PC-3 (cell line): ENCODE measurements at regions not wholly inside any gene's neighbourhood (a gene's known extent, or its start where the extent isn't known, plus 50 kb on each side); places are given as distances from the start of the nearest gene placed in this dataset.

Source experiments
- ATAC-seq: fragments of 200-7000 bp; cut with Tn5 transposase; 2 replicates; pipeline ENCODE4 v1.9.1; 2020; ENCODE audit warnings: mild to moderate bottlenecking, moderate library complexity
- BruUV-seq: library from RNA; stranded (reverse); fragments of 400-500 nt; replicated peaks from 2 replicates; lab custom pipeline; 2021; lab: Mats Ljungman, UMichigan
- CTCF ChIA-PET: fragments of 300-600 bp; sonication (Branson Sonifier 250); formaldehyde crosslinking; loops from one replicate; lab custom pipeline; 2022; ENCODE audit warnings: antibody characterized with exemption; lab: Charles Lee
- POLR2A ChIA-PET: fragments of 300-600 bp; sonication (Branson Sonifier 250); formaldehyde crosslinking; loops from one replicate; lab custom pipeline; 2022; ENCODE audit warnings: antibody characterized with exemption; ENCODE audit not compliant: unreplicated experiment; lab: Charles Lee
- DNase-seq: peaks from one replicate; pipeline ENCODE4 v3.0.0-alpha.2; 2015
- H2AFZ ChIP-seq: fragments of 300-600 bp; sonication (generic); 2 replicates; pipeline ENCODE4 v1.6.0; 2016; ENCODE audit warnings: antibody characterized with exemption, low read length
- H3F3A ChIP-seq: fragments of 300-600 bp; sonication (generic); one replicate; pipeline ENCODE4 v1.6.0; 2017; ENCODE audit warnings: antibody characterized with exemption, low read length, control low read depth, mild to moderate bottlenecking; ENCODE audit not compliant: unreplicated experiment
- H3K27ac ChIP-seq: fragments of 300-600 bp; sonication (generic); 2 replicates; pipeline ENCODE4 v1.5.1; 2016; ENCODE audit warnings: mild to moderate bottlenecking, low read length
- H3K27me3 ChIP-seq: fragments of 300-600 bp; sonication (generic); 2 replicates; pipeline ENCODE4 v1.6.1; 2016; ENCODE audit warnings: low read length, mixed read lengths
- H3K36me3 ChIP-seq: fragments of 300-600 bp; sonication (generic); 2 replicates; pipeline ENCODE4 v1.6.1; 2016; ENCODE audit warnings: low read depth, mixed run types, low read length, mixed read lengths
- H3K4me1 ChIP-seq: fragments of 300-600 bp; sonication (generic); 2 replicates; pipeline ENCODE4 v1.5.1; 2016; ENCODE audit warnings: low read length; ENCODE audit not compliant: insufficient read depth
- H3K4me2 ChIP-seq: fragments of 300-600 bp; sonication (generic); 2 replicates; pipeline ENCODE4 v1.6.0; 2016; ENCODE audit warnings: low read length
- H3K4me3 ChIP-seq: fragments of 300-600 bp; sonication (generic); 2 replicates; pipeline ENCODE4 v1.5.1; 2016; ENCODE audit warnings: mild to moderate bottlenecking, low read length, mixed read lengths
- H3K79me2 ChIP-seq: fragments of 300-600 bp; sonication (generic); 2 replicates; pipeline ENCODE4 v1.6.1; 2017; ENCODE audit warnings: low read length, mixed read lengths
- H3K9ac ChIP-seq: fragments of 300-600 bp; sonication (generic); 2 replicates; pipeline ENCODE4 v1.6.0; 2016; ENCODE audit warnings: mild to moderate bottlenecking, low read length
- H3K9me2 ChIP-seq: fragments of 300-600 bp; sonication (generic); replicated peaks from 2 replicates; pipeline ENCODE4 v1.6.1; 2016; ENCODE audit warnings: mixed run types, low read length, mixed read lengths
- H3K9me3 ChIP-seq: fragments of 300-600 bp; sonication (generic); 2 replicates; pipeline ENCODE4 v1.6.1; 2016; ENCODE audit warnings: low read length, mixed read lengths
- H4K20me1 ChIP-seq: fragments of 300-600 bp; sonication (generic); 2 replicates; pipeline ENCODE4 v1.6.1; 2016; ENCODE audit warnings: low read length, mixed read lengths
- EZH2 ChIP-seq: fragments of 300-600 bp; sonication (generic); IDR thresholded peaks from one replicate; pipeline ENCODE4 v1.6.1; 2017; ENCODE audit warnings: antibody characterized with exemption, mild to moderate bottlenecking, low read length; ENCODE audit not compliant: unreplicated experiment
- EZH2phosphoT487 ChIP-seq: fragments of 300-600 bp; sonication (generic); IDR thresholded peaks from 2 replicates; pipeline ENCODE4 v1.6.1; 2018; ENCODE audit warnings: mild to moderate bottlenecking, antibody characterized with exemption, low read length, borderline replicate concordance
- intact Hi-C: fragments of 100-400 bp; cut with micrococcal nuclease; formaldehyde crosslinking; loops from 2 replicates; pipeline ENCODE4 v1.9.0; 2023
- TF ChIP-seq, protein P1 (sequence below): fragments of 300-600 bp; sonication (generic); conservative IDR thresholded peaks from 2 replicates; pipeline ENCODE4 v1.5.1; 2017; ENCODE audit warnings: antibody characterized with exemption, low read depth, mild to moderate bottlenecking, low read length

DNA sequence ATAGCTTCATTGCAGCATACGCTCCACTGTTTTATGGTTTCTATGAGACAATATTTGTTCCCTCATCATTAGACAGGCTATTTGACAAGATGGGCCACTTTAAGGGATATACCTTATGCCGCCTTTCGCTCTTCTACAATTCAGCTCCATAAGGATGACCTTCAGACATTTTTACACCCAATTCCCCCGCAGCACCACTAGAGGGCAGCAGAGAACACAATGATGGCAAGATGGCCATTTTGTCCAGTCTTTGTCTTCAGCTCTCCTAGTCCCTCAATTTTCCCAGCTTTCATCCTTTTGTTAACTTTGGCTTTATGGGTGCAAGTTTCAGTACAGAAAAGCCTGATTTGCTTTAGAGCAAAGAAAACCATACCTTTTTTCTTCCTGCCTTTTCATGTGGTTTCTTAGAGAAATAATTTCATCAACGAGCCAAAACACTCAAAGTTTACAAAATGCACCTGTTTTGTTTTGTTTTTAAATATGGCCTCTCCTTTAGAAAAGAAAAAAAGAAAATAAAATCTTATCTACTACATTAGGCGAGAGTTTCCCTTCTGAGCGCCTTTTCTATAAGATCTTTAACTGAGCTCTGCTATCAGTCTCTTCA is 355.3 kb downstream of the TOX3 start:
- ATAC-seq: no peak
- Histone ChIP-seq H3K4me3 (no peak overlapping the region), H3K4me2 (no peak overlapping the region), H4K20me1 (no peaks in the 10 kb centered on the region), H3K27ac (no peak overlapping the region), H3K4me1 (no peaks in the 10 kb centered on the region), H3F3A (no peaks in the 10 kb centered on the region), H3K36me3 (no peaks in the 10 kb centered on the region; the same call in 1 of the 2 replicates), H3K79me2 (no peaks in the 10 kb centered on the region), H2AFZ (peak overlapping the region; percentile 61; the same call in 1 of the 2 replicates), H3K27me3 (no peaks in the 10 kb centered on the region), H3K9ac (no peak overlapping the region), H3K9me2 (no peaks in the 10 kb centered on the region), H3K9me3 (no peaks in the 10 kb centered on the region)
- BruUV-seq: no TSS peak
- ChIA-PET POLR2A (no interaction called here), CTCF (interaction anchor here (0.6 to 1.1 kb wide), 2 partner anchors 720 to 721 kb away, joined by 3 to 4 read pairs; no protein-coding TSS in a partner anchor)
- TF ChIP-seq EZH2: no peak
- TF ChIP-seq, protein P1, sequence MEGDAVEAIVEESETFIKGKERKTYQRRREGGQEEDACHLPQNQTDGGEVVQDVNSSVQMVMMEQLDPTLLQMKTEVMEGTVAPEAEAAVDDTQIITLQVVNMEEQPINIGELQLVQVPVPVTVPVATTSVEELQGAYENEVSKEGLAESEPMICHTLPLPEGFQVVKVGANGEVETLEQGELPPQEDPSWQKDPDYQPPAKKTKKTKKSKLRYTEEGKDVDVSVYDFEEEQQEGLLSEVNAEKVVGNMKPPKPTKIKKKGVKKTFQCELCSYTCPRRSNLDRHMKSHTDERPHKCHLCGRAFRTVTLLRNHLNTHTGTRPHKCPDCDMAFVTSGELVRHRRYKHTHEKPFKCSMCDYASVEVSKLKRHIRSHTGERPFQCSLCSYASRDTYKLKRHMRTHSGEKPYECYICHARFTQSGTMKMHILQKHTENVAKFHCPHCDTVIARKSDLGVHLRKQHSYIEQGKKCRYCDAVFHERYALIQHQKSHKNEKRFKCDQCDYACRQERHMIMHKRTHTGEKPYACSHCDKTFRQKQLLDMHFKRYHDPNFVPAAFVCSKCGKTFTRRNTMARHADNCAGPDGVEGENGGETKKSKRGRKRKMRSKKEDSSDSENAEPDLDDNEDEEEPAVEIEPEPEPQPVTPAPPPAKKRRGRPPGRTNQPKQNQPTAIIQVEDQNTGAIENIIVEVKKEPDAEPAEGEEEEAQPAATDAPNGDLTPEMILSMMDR: peak; percentile 77
- intact Hi-C loops: loop anchor here (5.0 kb wide), 1 partner anchor 721 kb away; no protein-coding TSS in a partner anchor
- peak; percentile 63 for DNase-seq

DNA sequence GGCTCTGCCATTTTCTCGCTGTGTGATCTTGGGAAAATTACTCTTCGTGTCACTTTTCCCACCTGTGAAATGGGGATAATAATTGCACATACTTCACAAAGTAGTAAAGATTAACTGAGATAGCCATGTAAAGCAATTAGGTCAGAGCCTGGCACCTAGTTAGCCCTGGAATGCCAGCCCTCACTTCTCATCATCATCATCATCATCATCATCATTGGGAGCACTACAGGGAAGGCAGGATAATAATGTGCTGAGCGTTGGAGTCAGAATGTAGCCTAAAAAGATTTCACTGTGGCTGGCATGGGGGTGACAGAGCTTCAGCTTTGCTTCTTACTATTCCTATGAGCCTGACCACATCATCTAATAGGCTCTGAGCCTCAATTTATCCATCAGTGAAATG is 362.6 kb downstream of the TOX3 start:
- DNase-seq (no peak), ATAC-seq (no peak)
- no TSS peak for BruUV-seq
- H3K4me3 ChIP-seq: no peak overlapping the region
- H3K9ac ChIP-seq: no peak overlapping the region
- no peaks in the 10 kb centered on the region for H3K9me3 ChIP-seq
- H2AFZ ChIP-seq: no peak overlapping the region
- H3K79me2 ChIP-seq: no peaks in the 10 kb centered on the region
- no peaks in the 10 kb centered on the region for H4K20me1 ChIP-seq
- TF ChIP-seq, protein P1: no peak
- TF ChIP-seq EZH2phosphoT487: no peak
- no peak for TF ChIP-seq EZH2
- CTCF ChIA-PET: no interaction called here
- no peaks in the 10 kb centered on the region for H3K27me3 ChIP-seq
- intact Hi-C loops: no loop called here
- no peaks in the 10 kb centered on the region for H3K4me1 ChIP-seq
- no peaks in the 10 kb centered on the region for H3K36me3 ChIP-seq
- no peaks in the 10 kb centered on the region for H3F3A ChIP-seq
- POLR2A ChIA-PET: no interaction called here
- H3K9me2 ChIP-seq: no peaks in the 10 kb centered on the region
- no peak overlapping the region for H3K27ac ChIP-seq
- no peak overlapping the region for H3K4me2 ChIP-seq

DNA sequence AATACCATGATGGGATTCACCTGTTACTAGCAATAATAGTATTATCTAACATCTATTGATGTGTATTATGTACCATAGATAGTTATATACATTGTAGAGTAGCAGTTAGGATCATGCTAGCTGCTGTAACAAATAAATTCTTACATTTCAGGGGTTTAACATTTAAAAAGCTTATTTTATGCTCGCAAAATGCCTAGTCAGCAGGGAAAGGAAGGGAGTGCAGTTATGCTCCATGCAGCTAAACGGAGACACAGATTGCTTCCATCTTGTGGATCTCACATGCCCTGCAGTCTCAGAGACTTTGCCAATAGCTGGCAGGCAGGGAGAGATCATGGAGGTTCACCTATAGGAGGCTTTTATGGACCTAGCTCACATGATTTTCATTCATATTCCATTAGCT is 364.1 kb downstream of the TOX3 start:
- intact Hi-C loops: no loop called here
- H3K9me3 ChIP-seq: no peaks in the 10 kb centered on the region
- ATAC-seq (no peak), DNase-seq (no peak)
- H4K20me1 ChIP-seq: no peaks in the 10 kb centered on the region
- H3K27me3 ChIP-seq: no peaks in the 10 kb centered on the region
- no TSS peak for BruUV-seq
- no peaks in the 10 kb centered on the region for H3K9me2 ChIP-seq
- TF ChIP-seq EZH2 (no peak), EZH2phosphoT487 (no peak)
- TF ChIP-seq, protein P1: no peak
- no peak overlapping the region for H3K4me3 ChIP-seq
- no peak overlapping the region for H3K4me2 ChIP-seq
- no peak overlapping the region for H2AFZ ChIP-seq
- ChIA-PET POLR2A (no interaction called here), CTCF (no interaction called here)
- H3F3A ChIP-seq: no peaks in the 10 kb centered on the region
- no peaks in the 10 kb centered on the region for H3K36me3 ChIP-seq
- H3K79me2 ChIP-seq: no peaks in the 10 kb centered on the region
- no peak overlapping the region for H3K9ac ChIP-seq
- H3K4me1 ChIP-seq: no peaks in the 10 kb centered on the region
- no peak overlapping the region for H3K27ac ChIP-seq
